ENCODE measurements at regions not wholly inside any gene's neighbourhood (a gene's known extent, or its start where the extent isn't known, plus 50 kb on each side); places are given as distances from the start of the nearest gene placed in this dataset.
"Not testable (repeated sequence)": the region's sequence is repeated elsewhere in the genome, so short reads cannot be mapped to it uniquely, and the experiment has no call there.

GRCh38 chr6:153302133-153302532 lies 171.1 kb upstream of the RGS17 start:
- H3K9me3 Mint-ChIP-seq: peaks cover 3% of the 10 kb centered on the region

GRCh38 chr6:153301602-153302001 lies 170.5 kb upstream of the RGS17 start:
- no peaks in the 10 kb centered on the region for H3K9me3 ChIP-seq (ENCODE audit: low read depth)
- no peak overlapping the region for H3K4me3 ChIP-seq
- no peak overlapping the region for H3K4me3 Mint-ChIP-seq
- H3K27me3 Mint-ChIP-seq (ENCODE audit: insufficient read depth, low read depth): no peaks in the 10 kb centered on the region
- H3K27ac ChIP-seq: no peak overlapping the region
- H4K20me1 ChIP-seq (ENCODE audit: low read depth): no peaks in the 10 kb centered on the region
- H3K9me3 Mint-ChIP-seq: peaks cover 3% of the 10 kb centered on the region
- peak; percentile 8 for DNase-seq (ENCODE audit: low spot score)
- peak overlapping the region; percentile 65 for H2AFZ ChIP-seq (replicated peaks)
- no peak overlapping the region for H3K9ac ChIP-seq
- H3K4me2 ChIP-seq: no peak overlapping the region
- H3K79me2 ChIP-seq (ENCODE audit: low read depth): no peaks in the 10 kb centered on the region
- H3K36me3 Mint-ChIP-seq: no peaks in the 10 kb centered on the region
- no peaks in the 10 kb centered on the region for H3K4me1 ChIP-seq
- no peak overlapping the region for H3K27ac Mint-ChIP-seq
- H3K4me1 Mint-ChIP-seq: no peaks in the 10 kb centered on the region
- no peaks in the 10 kb centered on the region for H3K27me3 ChIP-seq
- H3F3A ChIP-seq (ENCODE audit: low read depth): no peaks in the 10 kb centered on the region
- TF ChIP-seq EZH2phosphoT487 (IDR thresholded peaks at IDR 0.05): no peak
- TF ChIP-seq EZH2 (IDR thresholded peaks at IDR 0.05): no peak
- no peak for TF ChIP-seq CTCF (IDR thresholded peaks at IDR 0.05)
- H3K36me3 ChIP-seq: no peaks in the 10 kb centered on the region

More at GRCh38 chr6:153302133-153302532, 171.1 kb upstream of the RGS17 start:
- no peaks in the 10 kb centered on the region for H3K36me3 ChIP-seq
- H3K4me3 Mint-ChIP-seq: no peak overlapping the region
- DNase-seq (ENCODE audit: low spot score): no peak
- H3K27me3 Mint-ChIP-seq (ENCODE audit: insufficient read depth, low read depth): no peaks in the 10 kb centered on the region
- no peaks in the 10 kb centered on the region for H3K27me3 ChIP-seq
- no peaks in the 10 kb centered on the region for H4K20me1 ChIP-seq (ENCODE audit: low read depth)
- H3K27ac Mint-ChIP-seq: no peak overlapping the region
- TF ChIP-seq EZH2phosphoT487 (IDR thresholded peaks at IDR 0.05) (no peak), CTCF (IDR thresholded peaks at IDR 0.05) (no peak), EZH2 (IDR thresholded peaks at IDR 0.05) (no peak)
- no peaks in the 10 kb centered on the region for H3K4me1 Mint-ChIP-seq
- H3K79me2 ChIP-seq (ENCODE audit: low read depth): no peaks in the 10 kb centered on the region
- no peaks in the 10 kb centered on the region for H3K4me1 ChIP-seq
- no peaks in the 10 kb centered on the region for H3K36me3 Mint-ChIP-seq
- no peak overlapping the region for H3K9ac ChIP-seq
- H3F3A ChIP-seq (ENCODE audit: low read depth): no peaks in the 10 kb centered on the region
- H3K9me3 ChIP-seq (ENCODE audit: low read depth): no peaks in the 10 kb centered on the region
- no peak overlapping the region for H3K4me3 ChIP-seq
- H3K4me2 ChIP-seq: no peak overlapping the region
- no peak overlapping the region for H3K27ac ChIP-seq
- H2AFZ ChIP-seq (replicated peaks): peak overlapping the region; percentile 65

GRCh38 chr6:153282456-153282855 lies 151.4 kb upstream of the RGS17 start:
- not testable (repeated sequence) for DNase-seq (ENCODE audit: low spot score); H3K27me3 ChIP-seq; H3K4me1 ChIP-seq; H3K9ac ChIP-seq; H4K20me1 ChIP-seq (ENCODE audit: low read depth); H3K27me3 Mint-ChIP-seq (ENCODE audit: insufficient read depth, low read depth); H3K36me3 ChIP-seq; H3K9me3 ChIP-seq (ENCODE audit: low read depth); H3K79me2 ChIP-seq (ENCODE audit: low read depth); H3K27ac Mint-ChIP-seq; H3K27ac ChIP-seq; H3K4me2 ChIP-seq; H2AFZ ChIP-seq (replicated peaks); H3F3A ChIP-seq (ENCODE audit: low read depth); H3K4me3 Mint-ChIP-seq; H3K9me3 Mint-ChIP-seq; H3K4me1 Mint-ChIP-seq; H3K4me3 ChIP-seq; H3K36me3 Mint-ChIP-seq

- H3K36me3 ChIP-seq: no peaks in the 10 kb centered on the region
- no peak overlapping the region for H3K4me3 Mint-ChIP-seq
These were observed 144.9 kb upstream of the RGS17 start for GRCh38 chr6:153275997-153276396.

More at GRCh38 chr6:153275997-153276396, 144.9 kb upstream of the RGS17 start:
- H3K27ac Mint-ChIP-seq: no peak overlapping the region
- H3K36me3 Mint-ChIP-seq: no peaks in the 10 kb centered on the region
- Histone ChIP-seq H4K20me1 (ENCODE audit: low read depth) (no peaks in the 10 kb centered on the region), H3K9me3 (ENCODE audit: low read depth) (no peaks in the 10 kb centered on the region), H3K27ac (no peak overlapping the region), H3K4me1 (peaks cover 12% of the 10 kb centered on the region), H3K4me3 (no peak overlapping the region), H3K79me2 (ENCODE audit: low read depth) (no peaks in the 10 kb centered on the region), H3F3A (ENCODE audit: low read depth) (peaks cover 6% of the 10 kb centered on the region), H3K27me3 (no peaks in the 10 kb centered on the region), H3K4me2 (no peak overlapping the region), H2AFZ (replicated peaks) (no peak overlapping the region), H3K9ac (no peak overlapping the region)
- no peak for DNase-seq (ENCODE audit: low spot score)
- no peaks in the 10 kb centered on the region for H3K27me3 Mint-ChIP-seq (ENCODE audit: insufficient read depth, low read depth)
- H3K4me1 Mint-ChIP-seq: peaks cover 2% of the 10 kb centered on the region
- no peak for TF ChIP-seq CTCF (IDR thresholded peaks at IDR 0.05)
- TF ChIP-seq EZH2phosphoT487 (IDR thresholded peaks at IDR 0.05): no peak
- TF ChIP-seq EZH2 (IDR thresholded peaks at IDR 0.05): no peak
- no peaks in the 10 kb centered on the region for H3K9me3 Mint-ChIP-seq

Measured in neural progenitor cell (in vitro differentiated cells).